ENCODE measurements at regions not wholly inside any gene's neighbourhood (a gene's known extent, or its start where the extent isn't known, plus 50 kb on each side); places are given as distances from the start of the nearest gene placed in this dataset.

DNA sequence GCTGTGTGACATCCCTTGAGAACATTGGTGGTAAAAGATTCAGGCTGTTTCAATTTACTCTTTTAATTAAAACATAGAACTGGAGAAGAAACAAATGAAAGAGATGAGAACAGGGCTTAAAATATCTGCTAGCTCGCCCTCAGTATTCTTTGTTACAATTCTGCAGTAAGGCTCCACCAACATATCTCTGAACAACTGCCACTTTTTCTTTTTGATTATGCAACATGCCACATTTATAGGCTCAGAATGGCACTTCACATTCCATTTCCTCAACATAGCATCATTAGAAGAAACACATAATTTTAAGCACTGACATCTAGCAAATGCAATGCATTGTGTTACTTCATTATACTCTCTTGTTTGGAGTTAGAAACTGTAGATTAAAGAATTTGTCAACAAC is 1315.2 kb downstream of the LRFN5 start:
- H3K4me3 Mint-ChIP-seq (ENCODE audit: low read depth): no peak overlapping the region
- no peaks in the 10 kb centered on the region for H3K27me3 Mint-ChIP-seq
- H3K9me3 Mint-ChIP-seq (ENCODE audit: low read depth): no peaks in the 10 kb centered on the region
- no peak for DNase-seq (ENCODE audit: low spot score, unreplicated experiment)
- H3K4me1 Mint-ChIP-seq (ENCODE audit: low read depth): no peaks in the 10 kb centered on the region
- no peaks in the 10 kb centered on the region for H3K36me3 Mint-ChIP-seq (ENCODE audit: insufficient read depth)
- H3K27ac Mint-ChIP-seq: no peak overlapping the region
- TF ChIP-seq CTCF (IDR thresholded peaks at IDR 0.05; ENCODE audit: unreplicated experiment): no peak

- H3K9me3 Mint-ChIP-seq (ENCODE audit: low read depth): peaks cover 4% of the 10 kb centered on the region
- no peak for DNase-seq (ENCODE audit: low spot score, unreplicated experiment)
- H3K27me3 Mint-ChIP-seq: no peaks in the 10 kb centered on the region
- no peak for TF ChIP-seq CTCF (IDR thresholded peaks at IDR 0.05; ENCODE audit: unreplicated experiment)
- no peak overlapping the region for H3K27ac Mint-ChIP-seq
- no peaks in the 10 kb centered on the region for H3K4me1 Mint-ChIP-seq (ENCODE audit: low read depth)
- no peak overlapping the region for H3K4me3 Mint-ChIP-seq (ENCODE audit: low read depth)
- no peaks in the 10 kb centered on the region for H3K36me3 Mint-ChIP-seq (ENCODE audit: insufficient read depth)
Measured at GRCh38 chr14:42918615-42919014, 1311.9 kb downstream of the LRFN5 start.

- DNase-seq (ENCODE audit: low spot score, unreplicated experiment): no peak
- Mint-ChIP-seq H3K27me3 (no peaks in the 10 kb centered on the region), H3K4me3 (ENCODE audit: low read depth) (no peak overlapping the region), H3K27ac (no peak overlapping the region), H3K4me1 (ENCODE audit: low read depth) (no peaks in the 10 kb centered on the region), H3K9me3 (ENCODE audit: low read depth) (peaks cover 4% of the 10 kb centered on the region), H3K36me3 (ENCODE audit: insufficient read depth) (no peaks in the 10 kb centered on the region)
- no peak for TF ChIP-seq CTCF (IDR thresholded peaks at IDR 0.05; ENCODE audit: unreplicated experiment)
Measured at GRCh38 chr14:42911642-42912041, 1305.0 kb downstream of the LRFN5 start.

DNA sequence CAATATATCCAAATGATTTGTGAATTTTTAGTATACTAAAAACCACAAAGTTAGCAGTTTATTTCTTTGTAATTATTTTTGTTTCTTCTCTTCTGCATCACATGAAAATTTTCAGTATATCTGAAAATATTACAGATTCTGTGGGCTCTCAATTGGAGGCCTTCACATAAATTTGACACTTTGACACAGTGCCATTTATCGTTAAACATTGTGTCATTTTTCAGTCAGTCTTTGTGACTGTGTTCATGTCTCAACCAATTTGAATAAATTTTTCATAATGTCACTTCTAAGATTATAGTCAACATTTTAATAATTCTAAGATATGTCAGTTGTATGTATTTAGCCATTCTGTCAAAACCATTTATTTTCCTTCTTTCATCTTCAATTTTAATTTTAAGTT is 1303.0 kb downstream of the LRFN5 start:
- Mint-ChIP-seq H3K4me1 (ENCODE audit: low read depth) (no peaks in the 10 kb centered on the region), H3K27ac (no peak overlapping the region), H3K9me3 (ENCODE audit: low read depth) (no peaks in the 10 kb centered on the region), H3K27me3 (no peaks in the 10 kb centered on the region), H3K4me3 (ENCODE audit: low read depth) (no peak overlapping the region), H3K36me3 (ENCODE audit: insufficient read depth) (no peaks in the 10 kb centered on the region)
- no peak for DNase-seq (ENCODE audit: low spot score, unreplicated experiment)
- TF ChIP-seq CTCF (IDR thresholded peaks at IDR 0.05; ENCODE audit: unreplicated experiment): no peak

- Mint-ChIP-seq H3K36me3 (ENCODE audit: insufficient read depth) (no peaks in the 10 kb centered on the region), H3K4me3 (ENCODE audit: low read depth) (no peak overlapping the region), H3K4me1 (ENCODE audit: low read depth) (no peaks in the 10 kb centered on the region), H3K9me3 (ENCODE audit: low read depth) (peaks cover 6% of the 10 kb centered on the region), H3K27me3 (no peaks in the 10 kb centered on the region), H3K27ac (no peak overlapping the region)
- no peak for TF ChIP-seq CTCF (IDR thresholded peaks at IDR 0.05; ENCODE audit: unreplicated experiment)
- DNase-seq (ENCODE audit: low spot score, unreplicated experiment): no peak
Measured at GRCh38 chr14:42893183-42893582, 1286.5 kb downstream of the LRFN5 start.
